ENCODE measurements at regions not wholly inside any gene's neighbourhood (a gene's known extent, or its start where the extent isn't known, plus 50 kb on each side); places are given as distances from the start of the nearest gene placed in this dataset.

- TF ChIP-seq EP300 (IDR thresholded peaks at IDR 0.05) (no peak), CTCF (IDR thresholded peaks at IDR 0.05) (no peak), POLR2A (IDR thresholded peaks at IDR 0.05) (no peak)
Observed at GRCh38 chr16:50915120-50915519, 173.2 kb downstream of the CYLD start.

Measured in tibial nerve (tissue), 4 donors.